Keratinocyte (primary cell): ENCODE measurements at regions not wholly inside any gene's neighbourhood (a gene's known extent, or its start where the extent isn't known, plus 50 kb on each side); places are given as distances from the start of the nearest gene placed in this dataset.

Experiments used
- EZH2 ChIP-seq: IDR thresholded peaks from one replicate; pipeline ENCODE4 v1.6.1; 2012; ENCODE audit warnings: inconsistent platforms, mild to moderate bottlenecking, low read length, moderate library complexity
- TF ChIP-seq, protein P1 (sequence below), 3 experiments: IDR thresholded peaks in 1 of 3; conservative IDR thresholded peaks in 1 of 3; optimal IDR thresholded peaks in 1 of 3; 2 replicates in 2 of 3; 3 replicates in 1 of 3; pipeline versions ENCODE3 to v1.5.1; 2011; ENCODE audit warnings: low read length in 3 of 3, mild to moderate bottlenecking in 3 of 3, moderate library complexity in 2 of 3, control low read depth in 1 of 3, inconsistent platforms in 1 of 3; ENCODE audit not compliant: insufficient read depth in 2 of 3; ENCODE audit errors: extremely low read depth in 1 of 3

DNA sequence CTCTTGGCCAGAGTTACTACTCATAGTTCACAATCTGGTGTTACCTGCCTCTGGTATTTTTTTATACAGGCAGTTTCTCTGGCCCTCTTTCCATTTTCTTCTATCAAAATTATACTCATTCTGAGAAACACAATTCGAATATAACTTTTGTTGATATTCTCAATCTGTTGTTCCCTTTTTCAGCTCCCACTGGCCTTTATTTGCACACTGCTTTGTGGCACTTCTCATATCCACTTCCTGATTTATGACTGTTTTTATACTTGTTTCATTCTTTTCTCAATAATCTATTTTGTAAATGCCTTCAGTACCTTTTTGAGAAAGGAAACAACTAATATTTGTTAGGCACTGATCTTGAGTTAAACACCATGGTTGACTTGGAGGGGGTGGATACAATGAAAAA is 93.8 kb upstream of the HDAC9 start:
- TF ChIP-seq EZH2, result no peak
- TF ChIP-seq, protein P1, sequence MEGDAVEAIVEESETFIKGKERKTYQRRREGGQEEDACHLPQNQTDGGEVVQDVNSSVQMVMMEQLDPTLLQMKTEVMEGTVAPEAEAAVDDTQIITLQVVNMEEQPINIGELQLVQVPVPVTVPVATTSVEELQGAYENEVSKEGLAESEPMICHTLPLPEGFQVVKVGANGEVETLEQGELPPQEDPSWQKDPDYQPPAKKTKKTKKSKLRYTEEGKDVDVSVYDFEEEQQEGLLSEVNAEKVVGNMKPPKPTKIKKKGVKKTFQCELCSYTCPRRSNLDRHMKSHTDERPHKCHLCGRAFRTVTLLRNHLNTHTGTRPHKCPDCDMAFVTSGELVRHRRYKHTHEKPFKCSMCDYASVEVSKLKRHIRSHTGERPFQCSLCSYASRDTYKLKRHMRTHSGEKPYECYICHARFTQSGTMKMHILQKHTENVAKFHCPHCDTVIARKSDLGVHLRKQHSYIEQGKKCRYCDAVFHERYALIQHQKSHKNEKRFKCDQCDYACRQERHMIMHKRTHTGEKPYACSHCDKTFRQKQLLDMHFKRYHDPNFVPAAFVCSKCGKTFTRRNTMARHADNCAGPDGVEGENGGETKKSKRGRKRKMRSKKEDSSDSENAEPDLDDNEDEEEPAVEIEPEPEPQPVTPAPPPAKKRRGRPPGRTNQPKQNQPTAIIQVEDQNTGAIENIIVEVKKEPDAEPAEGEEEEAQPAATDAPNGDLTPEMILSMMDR (optimal IDR thresholded peaks at IDR 0.05 in 1 of 3, IDR thresholded peaks at IDR 0.05 in 1 of 3, conservative IDR thresholded peaks at IDR 0.05 in 1 of 3; ENCODE audit: extremely low read depth in 1 of 3, insufficient read depth in 2 of 3, low read length in 3 of 3), result no peak
